ENCODE measurements at regions not wholly inside any gene's neighbourhood (a gene's known extent, or its start where the extent isn't known, plus 50 kb on each side); places are given as distances from the start of the nearest gene placed in this dataset.

DNA sequence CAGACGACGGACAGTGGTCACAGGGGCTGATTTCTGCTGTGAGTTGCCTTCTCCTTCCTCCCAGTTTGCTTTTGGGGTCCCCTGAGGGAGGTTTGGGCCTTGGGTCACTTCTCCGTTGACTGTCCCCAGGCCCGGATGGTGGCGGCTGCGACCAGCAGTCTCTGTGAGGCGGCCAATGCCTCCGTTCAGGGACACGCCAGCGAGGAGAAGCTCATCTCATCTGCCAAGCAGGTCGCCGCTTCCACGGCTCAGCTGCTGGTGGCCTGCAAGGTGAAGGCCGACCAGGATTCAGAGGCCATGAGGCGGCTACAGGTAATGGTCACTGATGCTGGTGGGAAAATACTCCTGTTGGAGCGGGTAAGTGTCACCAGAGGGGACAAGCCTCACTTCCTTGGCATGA is 206.8 kb upstream of the TPM1 start:
- TF ChIP-seq, protein P1, sequence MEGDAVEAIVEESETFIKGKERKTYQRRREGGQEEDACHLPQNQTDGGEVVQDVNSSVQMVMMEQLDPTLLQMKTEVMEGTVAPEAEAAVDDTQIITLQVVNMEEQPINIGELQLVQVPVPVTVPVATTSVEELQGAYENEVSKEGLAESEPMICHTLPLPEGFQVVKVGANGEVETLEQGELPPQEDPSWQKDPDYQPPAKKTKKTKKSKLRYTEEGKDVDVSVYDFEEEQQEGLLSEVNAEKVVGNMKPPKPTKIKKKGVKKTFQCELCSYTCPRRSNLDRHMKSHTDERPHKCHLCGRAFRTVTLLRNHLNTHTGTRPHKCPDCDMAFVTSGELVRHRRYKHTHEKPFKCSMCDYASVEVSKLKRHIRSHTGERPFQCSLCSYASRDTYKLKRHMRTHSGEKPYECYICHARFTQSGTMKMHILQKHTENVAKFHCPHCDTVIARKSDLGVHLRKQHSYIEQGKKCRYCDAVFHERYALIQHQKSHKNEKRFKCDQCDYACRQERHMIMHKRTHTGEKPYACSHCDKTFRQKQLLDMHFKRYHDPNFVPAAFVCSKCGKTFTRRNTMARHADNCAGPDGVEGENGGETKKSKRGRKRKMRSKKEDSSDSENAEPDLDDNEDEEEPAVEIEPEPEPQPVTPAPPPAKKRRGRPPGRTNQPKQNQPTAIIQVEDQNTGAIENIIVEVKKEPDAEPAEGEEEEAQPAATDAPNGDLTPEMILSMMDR (IDR thresholded peaks at IDR 0.05; ENCODE audit: low read depth, low read length) = no peak
- Histone ChIP-seq H3K4me3 (ENCODE audit: low read depth, low read length) (no peak overlapping the region), H3K9me3 (ENCODE audit: severe bottlenecking) (no peaks in the 10 kb centered on the region), H3K36me3 (peaks cover 19% of the 10 kb centered on the region), H3K27me3 (ENCODE audit: insufficient read depth, low read depth, severe bottlenecking) (no peaks in the 10 kb centered on the region), H3K27ac (no peak overlapping the region)
- DNase-seq = no peak

DNA sequence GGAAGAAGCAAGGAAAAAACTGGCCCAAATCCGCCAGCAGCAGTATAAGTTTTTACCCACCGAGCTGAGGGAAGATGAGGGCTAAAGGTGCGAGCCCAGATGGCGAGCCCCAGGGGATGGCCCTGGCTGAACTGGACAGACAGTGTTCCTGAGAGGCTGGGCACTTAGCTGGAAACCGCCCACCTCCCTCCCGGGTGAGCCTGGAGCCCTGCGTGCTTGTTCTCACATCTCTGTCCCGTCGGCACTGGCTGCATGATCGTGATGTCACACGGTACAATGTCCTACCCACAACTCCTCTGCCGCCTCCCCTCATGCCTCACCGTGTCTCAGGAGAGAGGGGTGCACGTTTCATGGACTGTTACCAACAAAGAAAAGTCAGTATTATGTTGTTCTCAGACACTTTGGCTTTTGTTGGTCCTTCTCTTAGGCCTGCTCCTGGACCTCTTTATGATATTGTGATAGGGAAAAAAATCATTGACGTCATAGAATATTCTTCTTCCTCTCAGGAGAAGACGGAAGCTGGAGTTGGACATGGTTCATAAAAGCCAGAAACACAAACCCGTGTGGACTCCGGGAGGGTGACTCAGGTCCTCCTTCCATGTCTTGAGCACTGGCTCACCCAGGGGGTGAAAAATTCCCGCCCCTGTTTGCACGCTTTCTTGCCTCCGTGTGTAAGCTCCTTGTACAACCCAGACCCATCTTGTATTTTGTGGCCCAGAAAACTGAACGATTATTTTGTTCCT is 201.8 kb upstream of the TPM1 start:
- no peak for DNase-seq
- Histone ChIP-seq H3K36me3 (peaks cover 13% of the 10 kb centered on the region), H3K9me3 (ENCODE audit: severe bottlenecking) (no peaks in the 10 kb centered on the region), H3K27ac (no peak overlapping the region), H3K4me3 (ENCODE audit: low read depth, low read length) (no peak overlapping the region), H3K27me3 (ENCODE audit: insufficient read depth, low read depth, severe bottlenecking) (no peaks in the 10 kb centered on the region)
- TF ChIP-seq, protein P1 (IDR thresholded peaks at IDR 0.05; ENCODE audit: low read depth, low read length) = no peak

DNA sequence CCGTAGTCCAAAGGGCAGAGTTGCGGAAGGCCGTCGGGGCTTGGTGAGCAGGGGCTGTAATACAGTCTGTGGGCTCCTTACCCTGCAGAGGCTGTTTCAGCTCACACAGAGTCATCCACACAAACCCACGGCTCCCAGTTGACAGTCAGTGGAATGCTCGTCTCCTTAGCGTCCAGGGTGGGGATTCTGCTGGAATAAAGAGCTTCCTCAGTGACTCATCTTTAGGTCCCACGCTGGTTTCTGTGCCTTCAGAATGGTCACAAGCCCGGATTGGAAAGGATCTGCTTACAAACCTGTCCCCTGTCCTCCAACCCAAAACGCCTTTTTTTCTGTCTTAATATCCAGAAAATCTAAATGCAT is 201.3 kb upstream of the TPM1 start:
- H3K9me3 ChIP-seq (ENCODE audit: severe bottlenecking) = no peaks in the 10 kb centered on the region
- no peak overlapping the region for H3K27ac ChIP-seq
- H3K36me3 ChIP-seq = peaks cover 9% of the 10 kb centered on the region
- no peak overlapping the region for H3K4me3 ChIP-seq (ENCODE audit: low read depth, low read length)
- DNase-seq = no peak
- TF ChIP-seq, protein P1 (IDR thresholded peaks at IDR 0.05; ENCODE audit: low read depth, low read length) = no peak
- H3K27me3 ChIP-seq (ENCODE audit: insufficient read depth, low read depth, severe bottlenecking) = no peaks in the 10 kb centered on the region

DNA sequence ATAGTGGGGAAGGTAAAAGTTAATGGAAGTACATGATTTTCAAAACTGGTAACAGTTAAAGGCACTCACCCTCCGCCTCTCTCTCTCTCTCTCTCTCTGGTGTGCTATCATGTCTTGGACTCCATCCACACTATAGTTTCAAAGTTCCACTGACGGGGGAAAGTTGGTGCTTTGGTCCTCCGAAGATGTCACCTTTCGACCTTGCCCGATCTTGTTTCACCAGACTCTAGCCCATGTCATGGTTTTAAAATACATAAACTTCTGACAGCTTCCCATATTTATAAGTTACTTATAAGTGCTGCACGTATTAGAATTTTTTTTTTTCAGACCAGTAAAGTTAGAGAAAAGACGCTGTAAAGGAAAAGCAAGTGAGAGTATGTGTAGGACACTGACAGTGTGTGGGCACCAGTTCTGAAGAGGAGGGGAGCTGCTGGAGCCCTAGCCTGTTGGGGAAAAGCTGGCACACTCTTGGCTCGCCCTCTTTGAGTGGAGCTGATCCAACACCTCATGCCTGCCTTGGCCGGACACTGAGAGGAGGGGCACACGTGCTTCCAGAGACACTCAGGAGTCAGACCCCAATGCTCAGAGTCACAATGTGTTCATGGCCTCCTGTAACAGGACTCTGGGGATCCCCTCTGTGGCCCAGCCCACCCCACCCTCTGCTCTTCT is 200.5 kb upstream of the TPM1 start:
- Histone ChIP-seq H3K27ac (no peak overlapping the region), H3K27me3 (ENCODE audit: insufficient read depth, low read depth, severe bottlenecking) (no peaks in the 10 kb centered on the region), H3K4me3 (ENCODE audit: low read depth, low read length) (no peak overlapping the region), H3K36me3 (peaks cover 8% of the 10 kb centered on the region), H3K9me3 (ENCODE audit: severe bottlenecking) (no peaks in the 10 kb centered on the region)
- TF ChIP-seq, protein P1 (IDR thresholded peaks at IDR 0.05; ENCODE audit: low read depth, low read length) = no peak
- no peak for DNase-seq

DNA sequence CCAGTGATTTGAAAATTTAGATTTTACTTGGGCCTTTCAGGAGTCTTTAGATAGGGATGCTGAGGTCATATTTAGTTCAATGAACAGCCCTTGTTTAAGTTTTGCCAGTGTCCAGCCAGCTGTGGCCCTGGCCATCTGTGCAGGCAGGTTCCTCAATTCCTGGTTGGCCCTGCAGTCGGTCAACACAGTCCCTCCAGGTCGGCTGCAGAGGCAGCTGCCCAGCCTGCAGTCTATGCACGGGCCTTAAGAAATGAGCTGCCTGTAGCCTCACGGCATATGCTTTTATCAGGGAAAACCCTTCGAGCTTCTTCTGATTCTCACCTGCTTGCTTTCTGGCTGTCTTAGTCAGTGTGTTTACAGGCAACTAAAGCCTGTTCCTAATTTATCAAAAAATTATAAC is 199.2 kb upstream of the TPM1 start:
- H3K4me3 ChIP-seq (ENCODE audit: low read depth, low read length) = no peak overlapping the region
- H3K27me3 ChIP-seq (ENCODE audit: insufficient read depth, low read depth, severe bottlenecking) = no peaks in the 10 kb centered on the region
- H3K36me3 ChIP-seq = peaks cover 8% of the 10 kb centered on the region
- TF ChIP-seq, protein P1 (IDR thresholded peaks at IDR 0.05; ENCODE audit: low read depth, low read length) = no peak
- DNase-seq = no peak
- H3K9me3 ChIP-seq (ENCODE audit: severe bottlenecking) = no peaks in the 10 kb centered on the region
- H3K27ac ChIP-seq = no peak overlapping the region

Measured in WERI-Rb-1 (cell line).